ENCODE measurements at regions not wholly inside any gene's neighbourhood (a gene's known extent, or its start where the extent isn't known, plus 50 kb on each side); places are given as distances from the start of the nearest gene placed in this dataset.
"Not testable (repeated sequence)": the region's sequence is repeated elsewhere in the genome, so short reads cannot be mapped to it uniquely, and the experiment has no call there.

GRCh38 chr7:19537942-19538401 is 170.9 kb downstream of the POLR1F start:
- DNase-seq = no peak

- no peak for DNase-seq
Measured at GRCh38 chr7:19533266-19533665, 175.6 kb downstream of the POLR1F start.

- DNase-seq = no peak
Measured at GRCh38 chr7:19530852-19531251, 178.0 kb downstream of the POLR1F start.

DNA sequence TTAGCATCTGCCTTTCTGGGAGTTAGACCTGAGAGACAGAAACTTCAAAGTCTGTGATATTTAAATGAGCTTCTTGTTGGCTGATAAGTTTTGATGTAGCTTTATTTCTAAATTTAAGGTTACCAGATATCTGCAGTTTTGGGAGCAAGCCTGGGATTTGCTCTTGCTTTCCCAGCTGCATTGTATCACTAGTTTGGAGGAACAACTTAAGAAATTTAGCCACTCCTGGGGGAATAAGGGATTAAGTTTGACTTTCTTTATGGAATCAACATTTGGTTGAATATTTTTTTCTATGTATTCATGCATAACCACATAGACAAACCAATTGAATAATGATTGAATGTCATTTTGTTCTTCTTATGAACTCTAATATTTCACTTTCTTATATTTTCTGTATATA is 178.6 kb downstream of the POLR1F start:
- no peak for DNase-seq

- DNase-seq = no peak
Measured at GRCh38 chr7:19526639-19527038, 182.2 kb downstream of the POLR1F start.

- no peak for DNase-seq
Measured at GRCh38 chr7:19522486-19522885, 186.4 kb downstream of the POLR1F start.

- DNase-seq = no peak
Measured at GRCh38 chr7:19520392-19520791, 188.4 kb downstream of the POLR1F start.

GRCh38 chr7:19519443-19520021 is 189.3 kb downstream of the POLR1F start:
- DNase-seq = peak in 1 of 56 donors; percentile 6

GRCh38 chr7:19517546-19517945 is 191.3 kb downstream of the POLR1F start:
- not testable (repeated sequence) for DNase-seq

DNA sequence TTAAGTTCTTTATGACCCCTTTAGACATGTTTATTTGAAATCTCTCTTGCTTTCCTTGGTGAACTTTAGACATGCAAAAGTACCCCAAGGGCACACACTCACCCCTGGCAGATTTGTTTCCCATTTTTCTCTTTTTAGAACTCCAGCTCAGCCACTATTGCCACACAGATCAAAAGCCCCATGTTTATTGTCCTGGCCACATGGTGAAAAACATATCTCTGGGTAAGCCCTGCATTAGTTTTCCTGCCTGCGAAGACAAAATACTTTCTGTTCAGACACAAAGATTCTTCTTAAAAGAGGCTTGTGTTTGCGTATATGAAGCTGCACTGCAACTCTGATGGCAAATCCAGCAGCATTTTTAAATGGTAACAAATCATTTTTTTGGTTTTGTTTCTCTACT is 200.0 kb downstream of the POLR1F start:
- no peak for DNase-seq

- no peak for DNase-seq
Measured at GRCh38 chr7:19508124-19508523, 200.7 kb downstream of the POLR1F start.

- no peak for DNase-seq
Measured at GRCh38 chr7:19491821-19492452, 216.9 kb downstream of the POLR1F start.

DNA sequence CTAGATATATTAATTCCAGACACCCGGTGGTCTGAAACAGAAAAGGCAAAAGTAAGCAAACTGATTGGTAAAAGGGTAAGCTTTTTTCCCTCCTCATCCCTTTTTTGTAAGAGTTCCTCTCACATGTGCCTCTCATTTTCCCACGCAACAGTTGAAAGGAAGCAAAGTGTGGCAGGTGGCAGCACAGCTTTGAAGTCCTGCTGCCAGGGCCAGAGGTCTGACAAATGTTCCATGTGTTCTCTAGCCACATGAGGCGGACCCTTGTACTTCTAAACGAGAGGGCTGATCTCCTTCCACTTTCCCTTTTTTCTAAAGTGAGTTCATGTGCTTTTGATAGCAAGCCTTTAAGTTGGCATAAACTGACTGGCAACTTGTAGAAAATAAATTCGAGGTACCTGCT is 217.5 kb downstream of the POLR1F start:
- DNase-seq = no peak

GRCh38 chr7:19489162-19489820 is 219.5 kb downstream of the POLR1F start:
- no peak for DNase-seq

DNA sequence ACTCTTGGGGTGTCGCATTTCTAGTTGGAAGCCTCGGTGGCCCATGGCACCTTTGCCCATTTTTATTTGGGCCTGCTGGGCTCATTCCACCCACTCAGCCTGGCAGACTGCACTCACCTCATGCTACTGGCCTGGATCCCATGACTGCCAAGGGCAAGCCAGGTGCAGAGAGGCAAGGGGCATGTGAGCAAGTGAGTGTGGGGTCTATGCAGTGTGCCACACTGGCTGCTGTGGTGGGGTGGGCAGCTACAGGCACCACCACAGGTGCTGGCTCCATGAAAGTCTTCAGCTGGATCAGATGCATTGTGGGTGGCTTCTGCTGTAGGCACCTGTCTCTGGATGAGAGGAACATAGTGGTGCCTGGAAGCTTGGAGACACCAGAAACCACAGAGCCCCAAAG is 220.8 kb downstream of the POLR1F start:
- no peak for DNase-seq

GRCh38 chr7:19482628-19483027 is 226.2 kb downstream of the POLR1F start:
- DNase-seq = no peak

- no peak for DNase-seq
Measured at GRCh38 chr7:19480383-19480782, 228.5 kb downstream of the POLR1F start.

- no peak for DNase-seq
Measured at GRCh38 chr7:19470031-19470430, 238.8 kb downstream of the POLR1F start.

- no peak for DNase-seq
Measured at GRCh38 chr7:19465861-19466260, 243.0 kb downstream of the POLR1F start.

GRCh38 chr7:19464751-19465150 is 244.1 kb downstream of the POLR1F start:
- no peak for DNase-seq

- no peak for DNase-seq
Measured at GRCh38 chr7:19464241-19464640, 244.6 kb downstream of the POLR1F start.

DNA sequence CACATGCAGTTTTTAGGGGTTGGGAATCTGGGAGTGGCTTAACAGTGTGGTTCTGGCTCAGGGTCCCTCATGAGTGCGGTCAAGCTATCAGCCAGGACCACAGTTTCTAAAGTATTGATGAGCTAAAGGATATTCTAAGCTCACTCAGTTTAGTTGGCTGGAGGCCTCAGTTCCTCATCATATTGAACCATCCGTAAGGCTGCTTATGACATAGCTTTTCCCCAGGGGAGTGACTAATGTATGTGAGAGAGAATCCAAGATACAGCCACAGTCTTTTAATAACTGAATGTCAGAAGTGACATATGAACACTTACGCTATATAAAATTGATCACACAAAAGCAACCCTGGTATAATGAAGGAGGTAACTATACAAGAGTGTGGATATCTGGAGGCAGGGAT is 245.3 kb downstream of the POLR1F start:
- DNase-seq = no peak

DNA sequence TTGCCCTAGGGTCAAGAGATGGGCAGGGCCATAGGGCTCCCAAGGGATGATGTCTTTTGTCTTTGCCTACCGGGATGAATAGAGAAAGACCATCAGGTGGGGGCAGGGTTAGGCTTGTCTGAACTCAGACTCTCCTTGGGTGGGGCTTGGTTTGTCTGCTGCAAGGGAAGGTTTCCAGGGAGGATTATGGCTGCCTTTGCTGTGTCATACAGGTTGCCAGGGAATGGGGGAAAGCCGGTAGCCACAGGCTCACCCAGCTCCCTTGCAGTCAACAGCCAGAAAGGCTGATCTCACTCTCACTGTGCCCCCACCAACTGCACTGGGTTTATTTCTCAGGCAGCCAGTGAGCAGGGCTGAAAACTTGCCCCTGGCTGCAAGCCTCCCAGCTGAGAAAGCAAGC is 253.2 kb downstream of the POLR1F start:
- DNase-seq = no peak

Measured in nucleus accumbens (tissue), 56 donors.